ENCODE measurements at regions not wholly inside any gene's neighbourhood (a gene's known extent, or its start where the extent isn't known, plus 50 kb on each side); places are given as distances from the start of the nearest gene placed in this dataset.

DNA sequence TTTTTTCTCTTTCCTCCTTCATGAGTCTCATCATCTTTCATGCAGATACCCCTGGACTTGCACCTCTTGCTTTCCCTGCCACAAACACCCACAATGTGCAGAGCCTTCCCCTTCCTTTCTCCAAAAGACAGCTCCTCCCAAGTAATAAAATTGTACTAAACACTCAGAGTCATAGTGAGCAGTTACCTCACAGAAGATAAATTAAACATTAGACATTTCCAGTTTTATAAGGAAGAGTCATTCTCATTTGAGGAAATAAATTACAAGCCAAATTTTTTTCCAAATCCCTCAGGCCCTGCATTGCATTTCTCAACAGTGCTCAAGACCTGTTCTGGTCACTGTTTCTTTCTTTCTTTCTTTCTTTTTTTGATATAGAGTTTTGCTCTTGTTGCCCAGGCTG, 131.5 kb downstream of the ATPSCKMT start:
- TF ChIP-seq, protein P1, sequence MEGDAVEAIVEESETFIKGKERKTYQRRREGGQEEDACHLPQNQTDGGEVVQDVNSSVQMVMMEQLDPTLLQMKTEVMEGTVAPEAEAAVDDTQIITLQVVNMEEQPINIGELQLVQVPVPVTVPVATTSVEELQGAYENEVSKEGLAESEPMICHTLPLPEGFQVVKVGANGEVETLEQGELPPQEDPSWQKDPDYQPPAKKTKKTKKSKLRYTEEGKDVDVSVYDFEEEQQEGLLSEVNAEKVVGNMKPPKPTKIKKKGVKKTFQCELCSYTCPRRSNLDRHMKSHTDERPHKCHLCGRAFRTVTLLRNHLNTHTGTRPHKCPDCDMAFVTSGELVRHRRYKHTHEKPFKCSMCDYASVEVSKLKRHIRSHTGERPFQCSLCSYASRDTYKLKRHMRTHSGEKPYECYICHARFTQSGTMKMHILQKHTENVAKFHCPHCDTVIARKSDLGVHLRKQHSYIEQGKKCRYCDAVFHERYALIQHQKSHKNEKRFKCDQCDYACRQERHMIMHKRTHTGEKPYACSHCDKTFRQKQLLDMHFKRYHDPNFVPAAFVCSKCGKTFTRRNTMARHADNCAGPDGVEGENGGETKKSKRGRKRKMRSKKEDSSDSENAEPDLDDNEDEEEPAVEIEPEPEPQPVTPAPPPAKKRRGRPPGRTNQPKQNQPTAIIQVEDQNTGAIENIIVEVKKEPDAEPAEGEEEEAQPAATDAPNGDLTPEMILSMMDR (optimal IDR thresholded peaks at IDR 0.05 in 1 of 3, IDR thresholded peaks at IDR 0.05 in 1 of 3, conservative IDR thresholded peaks at IDR 0.05 in 1 of 3; ENCODE audit: extremely low read depth in 1 of 3, insufficient read depth in 2 of 3, low read length in 3 of 3), result no peak
- no peak for TF ChIP-seq EZH2 (IDR thresholded peaks at IDR 0.05; ENCODE audit: low read length)
